GM23338 (cell line): ENCODE measurements at regions not wholly inside any gene's neighbourhood (a gene's known extent, or its start where the extent isn't known, plus 50 kb on each side); places are given as distances from the start of the nearest gene placed in this dataset.

Source experiments
- CREB1 ChIP-seq: fragments of 250-450 bp; sonication (Bioruptor Pico); IDR thresholded peaks from 2 replicates; pipeline ENCODE4 v1.5.0; 2020; ENCODE audit warnings: low read depth, mild to moderate bottlenecking, moderate library complexity
- EZH2 ChIP-seq: fragments of 200-600 bp; sonication (generic); IDR thresholded peaks from one replicate; pipeline ENCODE4 v1.8.0; 2017; ENCODE audit warnings: antibody characterized with exemption, mild to moderate bottlenecking, low read depth; ENCODE audit not compliant: unreplicated experiment
- EZH2phosphoT487 ChIP-seq: fragments of 200-600 bp; sonication (generic); IDR thresholded peaks from one replicate; pipeline ENCODE4 v1.8.1; 2018; ENCODE audit warnings: antibody characterized with exemption; ENCODE audit not compliant: unreplicated experiment
- JUNB ChIP-seq: IDR thresholded peaks from one replicate; pipeline ENCODE4 v1.6.1; 2016; ENCODE audit warnings: antibody characterized with exemption; ENCODE audit not compliant: unreplicated experiment
- NANOG ChIP-seq: IDR thresholded peaks from 2 replicates; pipeline ENCODE4 v1.6.1; 2016; ENCODE audit warnings: antibody characterized with exemption, borderline replicate concordance
- POLR2AphosphoS5 ChIP-seq: IDR thresholded peaks from 2 replicates; pipeline ENCODE4 v1.6.1; 2016; ENCODE audit warnings: antibody characterized with exemption, low read depth
- STAT1 ChIP-seq: IDR thresholded peaks from one replicate; pipeline ENCODE4 v1.6.1; 2016; ENCODE audit warnings: antibody characterized with exemption; ENCODE audit not compliant: unreplicated experiment
- ZNF114 ChIP-seq: fragments of 250-450 bp; sonication (Bioruptor Pico); IDR thresholded peaks from 2 replicates; pipeline ENCODE4 v1.5.0; 2020; ENCODE audit warnings: mild to moderate bottlenecking, moderate library complexity
- ZNF331 ChIP-seq: fragments of 250-450 bp; sonication (Bioruptor Pico); IDR thresholded peaks from 2 replicates; pipeline ENCODE4 v1.5.0; 2020; ENCODE audit warnings: low read depth, mild to moderate bottlenecking, moderate library complexity
- TF ChIP-seq, protein P1 (sequence below), 2 experiments: fragments of 200-600 bp in 1 of 2; sonication (generic) in 1 of 2; conservative IDR thresholded peaks; 2 replicates each; pipeline versions ENCODE4 v1.5.1 to v1.6.1; 2016 to 2017; ENCODE audit warnings: antibody characterized with exemption in 2 of 2, low read depth in 2 of 2, mild to moderate bottlenecking in 2 of 2, moderate library complexity in 1 of 2
- TF ChIP-seq, protein P2 (sequence below): IDR thresholded peaks from one replicate; pipeline ENCODE4 v1.6.1; 2018; ENCODE audit warnings: antibody characterized with exemption; ENCODE audit not compliant: unreplicated experiment
- TF ChIP-seq, protein P3 (sequence below): IDR thresholded peaks from 2 replicates; pipeline ENCODE4 v1.6.1; 2016; ENCODE audit warnings: antibody characterized with exemption
- TF ChIP-seq, protein P4 (sequence below): fragments of 250-450 bp; sonication (Bioruptor Pico); IDR thresholded peaks from 2 replicates; pipeline ENCODE4 v1.5.0; 2020; ENCODE audit warnings: mild to moderate bottlenecking, moderate library complexity

DNA sequence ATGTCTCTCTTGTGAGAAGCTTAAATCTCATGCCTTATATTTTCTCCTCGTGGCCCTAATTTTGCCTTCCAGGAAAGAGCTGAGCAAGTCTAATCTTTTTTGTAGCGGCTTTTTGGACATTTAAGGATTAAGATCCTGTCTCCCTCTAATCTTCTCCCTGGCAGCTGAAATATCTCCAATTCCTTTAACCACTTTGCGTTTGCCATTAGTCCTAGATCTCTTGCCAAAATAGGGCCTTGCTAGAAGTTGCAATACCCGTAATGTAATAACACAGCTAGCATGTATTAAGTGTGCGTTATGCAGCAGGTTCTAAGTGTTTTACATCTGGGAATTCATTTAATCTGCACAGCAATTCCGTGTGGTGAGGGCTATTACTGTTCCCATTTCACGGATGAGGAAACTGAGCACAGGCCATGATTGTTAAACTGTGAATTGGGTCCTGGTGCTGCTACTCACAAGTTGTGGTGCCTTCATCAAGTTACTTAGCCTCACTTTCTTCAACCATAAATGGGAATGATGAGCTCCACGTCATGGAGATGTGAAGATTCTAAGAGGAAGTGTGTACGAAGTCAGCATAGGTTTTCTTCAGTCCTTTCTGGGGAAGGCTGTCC is 198.9 kb upstream of the ASIC2 start:
- TF ChIP-seq, protein P1, sequence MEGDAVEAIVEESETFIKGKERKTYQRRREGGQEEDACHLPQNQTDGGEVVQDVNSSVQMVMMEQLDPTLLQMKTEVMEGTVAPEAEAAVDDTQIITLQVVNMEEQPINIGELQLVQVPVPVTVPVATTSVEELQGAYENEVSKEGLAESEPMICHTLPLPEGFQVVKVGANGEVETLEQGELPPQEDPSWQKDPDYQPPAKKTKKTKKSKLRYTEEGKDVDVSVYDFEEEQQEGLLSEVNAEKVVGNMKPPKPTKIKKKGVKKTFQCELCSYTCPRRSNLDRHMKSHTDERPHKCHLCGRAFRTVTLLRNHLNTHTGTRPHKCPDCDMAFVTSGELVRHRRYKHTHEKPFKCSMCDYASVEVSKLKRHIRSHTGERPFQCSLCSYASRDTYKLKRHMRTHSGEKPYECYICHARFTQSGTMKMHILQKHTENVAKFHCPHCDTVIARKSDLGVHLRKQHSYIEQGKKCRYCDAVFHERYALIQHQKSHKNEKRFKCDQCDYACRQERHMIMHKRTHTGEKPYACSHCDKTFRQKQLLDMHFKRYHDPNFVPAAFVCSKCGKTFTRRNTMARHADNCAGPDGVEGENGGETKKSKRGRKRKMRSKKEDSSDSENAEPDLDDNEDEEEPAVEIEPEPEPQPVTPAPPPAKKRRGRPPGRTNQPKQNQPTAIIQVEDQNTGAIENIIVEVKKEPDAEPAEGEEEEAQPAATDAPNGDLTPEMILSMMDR (conservative IDR thresholded peaks at IDR 0.05; ENCODE audit: low read depth in 2 of 2), result no peak
- no peak for TF ChIP-seq EZH2phosphoT487
- TF ChIP-seq POLR2AphosphoS5, result no peak
- TF ChIP-seq, protein P2, sequence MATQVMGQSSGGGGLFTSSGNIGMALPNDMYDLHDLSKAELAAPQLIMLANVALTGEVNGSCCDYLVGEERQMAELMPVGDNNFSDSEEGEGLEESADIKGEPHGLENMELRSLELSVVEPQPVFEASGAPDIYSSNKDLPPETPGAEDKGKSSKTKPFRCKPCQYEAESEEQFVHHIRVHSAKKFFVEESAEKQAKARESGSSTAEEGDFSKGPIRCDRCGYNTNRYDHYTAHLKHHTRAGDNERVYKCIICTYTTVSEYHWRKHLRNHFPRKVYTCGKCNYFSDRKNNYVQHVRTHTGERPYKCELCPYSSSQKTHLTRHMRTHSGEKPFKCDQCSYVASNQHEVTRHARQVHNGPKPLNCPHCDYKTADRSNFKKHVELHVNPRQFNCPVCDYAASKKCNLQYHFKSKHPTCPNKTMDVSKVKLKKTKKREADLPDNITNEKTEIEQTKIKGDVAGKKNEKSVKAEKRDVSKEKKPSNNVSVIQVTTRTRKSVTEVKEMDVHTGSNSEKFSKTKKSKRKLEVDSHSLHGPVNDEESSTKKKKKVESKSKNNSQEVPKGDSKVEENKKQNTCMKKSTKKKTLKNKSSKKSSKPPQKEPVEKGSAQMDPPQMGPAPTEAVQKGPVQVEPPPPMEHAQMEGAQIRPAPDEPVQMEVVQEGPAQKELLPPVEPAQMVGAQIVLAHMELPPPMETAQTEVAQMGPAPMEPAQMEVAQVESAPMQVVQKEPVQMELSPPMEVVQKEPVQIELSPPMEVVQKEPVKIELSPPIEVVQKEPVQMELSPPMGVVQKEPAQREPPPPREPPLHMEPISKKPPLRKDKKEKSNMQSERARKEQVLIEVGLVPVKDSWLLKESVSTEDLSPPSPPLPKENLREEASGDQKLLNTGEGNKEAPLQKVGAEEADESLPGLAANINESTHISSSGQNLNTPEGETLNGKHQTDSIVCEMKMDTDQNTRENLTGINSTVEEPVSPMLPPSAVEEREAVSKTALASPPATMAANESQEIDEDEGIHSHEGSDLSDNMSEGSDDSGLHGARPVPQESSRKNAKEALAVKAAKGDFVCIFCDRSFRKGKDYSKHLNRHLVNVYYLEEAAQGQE, result no peak
- no peak for TF ChIP-seq EZH2
- TF ChIP-seq ZNF331 (CRISPR knock-in tag), result no peak
- TF ChIP-seq JUNB, result no peak
- TF ChIP-seq CREB1, result no peak
- no peak for TF ChIP-seq ZNF114 (CRISPR knock-in tag)
- TF ChIP-seq, protein P3, sequence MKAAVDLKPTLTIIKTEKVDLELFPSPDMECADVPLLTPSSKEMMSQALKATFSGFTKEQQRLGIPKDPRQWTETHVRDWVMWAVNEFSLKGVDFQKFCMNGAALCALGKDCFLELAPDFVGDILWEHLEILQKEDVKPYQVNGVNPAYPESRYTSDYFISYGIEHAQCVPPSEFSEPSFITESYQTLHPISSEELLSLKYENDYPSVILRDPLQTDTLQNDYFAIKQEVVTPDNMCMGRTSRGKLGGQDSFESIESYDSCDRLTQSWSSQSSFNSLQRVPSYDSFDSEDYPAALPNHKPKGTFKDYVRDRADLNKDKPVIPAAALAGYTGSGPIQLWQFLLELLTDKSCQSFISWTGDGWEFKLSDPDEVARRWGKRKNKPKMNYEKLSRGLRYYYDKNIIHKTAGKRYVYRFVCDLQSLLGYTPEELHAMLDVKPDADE, result no peak
- TF ChIP-seq NANOG, result no peak
- TF ChIP-seq, protein P4, sequence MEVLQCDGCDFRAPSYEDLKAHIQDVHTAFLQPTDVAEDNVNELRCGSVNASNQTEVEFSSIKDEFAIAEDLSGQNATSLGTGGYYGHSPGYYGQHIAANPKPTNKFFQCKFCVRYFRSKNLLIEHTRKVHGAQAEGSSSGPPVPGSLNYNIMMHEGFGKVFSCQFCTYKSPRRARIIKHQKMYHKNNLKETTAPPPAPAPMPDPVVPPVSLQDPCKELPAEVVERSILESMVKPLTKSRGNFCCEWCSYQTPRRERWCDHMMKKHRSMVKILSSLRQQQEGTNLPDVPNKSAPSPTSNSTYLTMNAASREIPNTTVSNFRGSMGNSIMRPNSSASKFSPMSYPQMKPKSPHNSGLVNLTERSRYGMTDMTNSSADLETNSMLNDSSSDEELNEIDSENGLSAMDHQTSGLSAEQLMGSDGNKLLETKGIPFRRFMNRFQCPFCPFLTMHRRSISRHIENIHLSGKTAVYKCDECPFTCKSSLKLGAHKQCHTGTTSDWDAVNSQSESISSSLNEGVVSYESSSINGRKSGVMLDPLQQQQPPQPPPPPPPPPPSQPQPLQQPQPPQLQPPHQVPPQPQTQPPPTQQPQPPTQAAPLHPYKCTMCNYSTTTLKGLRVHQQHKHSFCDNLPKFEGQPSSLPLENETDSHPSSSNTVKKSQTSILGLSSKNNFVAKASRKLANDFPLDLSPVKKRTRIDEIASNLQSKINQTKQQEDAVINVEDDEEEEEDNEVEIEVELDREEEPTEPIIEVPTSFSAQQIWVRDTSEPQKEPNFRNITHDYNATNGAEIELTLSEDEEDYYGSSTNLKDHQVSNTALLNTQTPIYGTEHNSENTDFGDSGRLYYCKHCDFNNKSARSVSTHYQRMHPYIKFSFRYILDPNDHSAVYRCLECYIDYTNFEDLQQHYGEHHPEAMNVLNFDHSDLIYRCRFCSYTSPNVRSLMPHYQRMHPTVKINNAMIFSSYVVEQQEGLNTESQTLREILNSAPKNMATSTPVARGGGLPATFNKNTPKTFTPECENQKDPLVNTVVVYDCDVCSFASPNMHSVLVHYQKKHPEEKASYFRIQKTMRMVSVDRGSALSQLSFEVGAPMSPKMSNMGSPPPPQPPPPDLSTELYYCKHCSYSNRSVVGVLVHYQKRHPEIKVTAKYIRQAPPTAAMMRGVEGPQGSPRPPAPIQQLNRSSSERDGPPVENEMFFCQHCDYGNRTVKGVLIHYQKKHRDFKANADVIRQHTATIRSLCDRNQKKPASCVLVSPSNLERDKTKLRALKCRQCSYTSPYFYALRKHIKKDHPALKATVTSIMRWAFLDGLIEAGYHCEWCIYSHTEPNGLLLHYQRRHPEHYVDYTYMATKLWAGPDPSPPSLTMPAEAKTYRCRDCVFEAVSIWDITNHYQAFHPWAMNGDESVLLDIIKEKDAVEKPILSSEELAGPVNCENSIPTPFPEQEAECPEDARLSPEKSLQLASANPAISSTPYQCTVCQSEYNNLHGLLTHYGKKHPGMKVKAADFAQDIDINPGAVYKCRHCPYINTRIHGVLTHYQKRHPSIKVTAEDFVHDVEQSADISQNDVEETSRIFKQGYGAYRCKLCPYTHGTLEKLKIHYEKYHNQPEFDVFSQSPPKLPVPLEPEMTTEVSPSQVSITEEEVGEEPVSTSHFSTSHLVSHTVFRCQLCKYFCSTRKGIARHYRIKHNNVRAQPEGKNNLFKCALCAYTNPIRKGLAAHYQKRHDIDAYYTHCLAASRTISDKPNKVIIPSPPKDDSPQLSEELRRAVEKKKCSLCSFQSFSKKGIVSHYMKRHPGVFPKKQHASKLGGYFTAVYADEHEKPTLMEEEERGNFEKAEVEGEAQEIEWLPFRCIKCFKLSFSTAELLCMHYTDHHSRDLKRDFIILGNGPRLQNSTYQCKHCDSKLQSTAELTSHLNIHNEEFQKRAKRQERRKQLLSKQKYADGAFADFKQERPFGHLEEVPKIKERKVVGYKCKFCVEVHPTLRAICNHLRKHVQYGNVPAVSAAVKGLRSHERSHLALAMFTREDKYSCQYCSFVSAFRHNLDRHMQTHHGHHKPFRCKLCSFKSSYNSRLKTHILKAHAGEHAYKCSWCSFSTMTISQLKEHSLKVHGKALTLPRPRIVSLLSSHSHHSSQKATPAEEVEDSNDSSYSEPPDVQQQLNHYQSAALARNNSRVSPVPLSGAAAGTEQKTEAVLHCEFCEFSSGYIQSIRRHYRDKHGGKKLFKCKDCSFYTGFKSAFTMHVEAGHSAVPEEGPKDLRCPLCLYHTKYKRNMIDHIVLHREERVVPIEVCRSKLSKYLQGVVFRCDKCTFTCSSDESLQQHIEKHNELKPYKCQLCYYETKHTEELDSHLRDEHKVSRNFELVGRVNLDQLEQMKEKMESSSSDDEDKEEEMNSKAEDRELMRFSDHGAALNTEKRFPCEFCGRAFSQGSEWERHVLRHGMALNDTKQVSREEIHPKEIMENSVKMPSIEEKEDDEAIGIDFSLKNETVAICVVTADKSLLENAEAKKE (CRISPR knock-in tag), result no peak
- TF ChIP-seq STAT1, result no peak
